Smooth muscle cell (in vitro differentiated cells): ENCODE measurements at regions not wholly inside any gene's neighbourhood (a gene's known extent, or its start where the extent isn't known, plus 50 kb on each side); places are given as distances from the start of the nearest gene placed in this dataset.

Experiments
- DNase-seq: peaks from one replicate; lab custom pipeline; 2025; ENCODE audit not compliant: unreplicated experiment; lab: John Stamatoyannopoulos, UW
- H2AFZ ChIP-seq: fragments of 200-600 bp; sonication (generic); 2 replicates; pipeline ENCODE4 v1.6.0; 2016; ENCODE audit warnings: antibody characterized with exemption, low read depth, mild to moderate bottlenecking
- H3F3A ChIP-seq: fragments of 200-600 bp; sonication (generic); 2 replicates; pipeline ENCODE4 v1.6.0; 2017; ENCODE audit warnings: antibody characterized with exemption, low read depth
- H3K27ac ChIP-seq: fragments of 200-600 bp; sonication (generic); 2 replicates; pipeline ENCODE4 v1.5.1; 2016; ENCODE audit warnings: low read depth, mild to moderate bottlenecking
- H3K27me3 ChIP-seq: fragments of 200-600 bp; sonication (generic); 2 replicates; pipeline ENCODE4 v1.6.1; 2016; ENCODE audit warnings: low read depth, mild to moderate bottlenecking
- H3K36me3 ChIP-seq: fragments of 200-600 bp; sonication (generic); 2 replicates; pipeline ENCODE4 v1.5.1; 2016; ENCODE audit warnings: low read depth
- H3K4me1 ChIP-seq: fragments of 200-600 bp; sonication (generic); 2 replicates; pipeline ENCODE4 v1.5.1; 2016; ENCODE audit warnings: low read depth
- H3K4me2 ChIP-seq: fragments of 200-600 bp; sonication (generic); 2 replicates; pipeline ENCODE4 v1.6.0; 2016; ENCODE audit warnings: mild to moderate bottlenecking
- H3K4me3 ChIP-seq: fragments of 200-600 bp; sonication (generic); 2 replicates; pipeline ENCODE4 v1.5.1; 2016; ENCODE audit warnings: mild to moderate bottlenecking
- H3K79me2 ChIP-seq: fragments of 200-600 bp; sonication (generic); 2 replicates; pipeline ENCODE4 v1.6.0; 2016; ENCODE audit warnings: low read depth, mild to moderate bottlenecking
- H3K9ac ChIP-seq: fragments of 200-600 bp; sonication (generic); 2 replicates; pipeline ENCODE4 v1.6.0; 2016; ENCODE audit warnings: low read depth
- H3K9me3 ChIP-seq: fragments of 200-600 bp; sonication (generic); replicated peaks from 2 replicates; pipeline ENCODE4 v1.5.1; 2016; ENCODE audit warnings: low read depth
- H4K20me1 ChIP-seq: fragments of 200-600 bp; sonication (generic); 2 replicates; pipeline ENCODE4 v1.6.0; 2016; ENCODE audit warnings: low read depth
- CTCF ChIP-seq: fragments of 200-600 bp; sonication (generic); IDR thresholded peaks from 2 replicates; pipeline ENCODE4 v1.5.1; 2017; ENCODE audit warnings: borderline replicate concordance, mild to moderate bottlenecking, antibody characterized with exemption; ENCODE audit not compliant: insufficient read depth, poor library complexity, severe bottlenecking
- WGBS: methylation state at CpG from one replicate; pipeline ENCODE4 v1.1.7; 2016; ENCODE audit warnings: low lambda C conversion rate; 5-methylcytosine and 5-hydroxymethylcytosine counted together

- no peaks in the 10 kb centered on the region for H3K79me2 ChIP-seq
- no peak overlapping the region for H3K9ac ChIP-seq
- H3K27me3 ChIP-seq: no peaks in the 10 kb centered on the region
- H3K4me2 ChIP-seq: no peak overlapping the region
- H3K9me3 ChIP-seq: no peaks in the 10 kb centered on the region
- no peak overlapping the region for H2AFZ ChIP-seq
- no peak for TF ChIP-seq CTCF
- H3K36me3 ChIP-seq: no peaks in the 10 kb centered on the region
- no peak overlapping the region for H3K27ac ChIP-seq
- no peaks in the 10 kb centered on the region for H3F3A ChIP-seq
- no peaks in the 10 kb centered on the region for H4K20me1 ChIP-seq
- no peaks in the 10 kb centered on the region for H3K4me1 ChIP-seq
- 82% methylated on average over 1 of the region's 1 CpG for WGBS
- no peak for DNase-seq
- no peak overlapping the region for H3K4me3 ChIP-seq
These were observed 92.7 kb downstream of the LEPR start for GRCh38 chr1:65512967-65513780.

- Histone ChIP-seq H3F3A (no peaks in the 10 kb centered on the region), H3K9ac (no peak overlapping the region), H3K27me3 (no peaks in the 10 kb centered on the region), H3K36me3 (no peaks in the 10 kb centered on the region), H3K79me2 (no peaks in the 10 kb centered on the region), H2AFZ (no peak overlapping the region), H3K4me1 (no peaks in the 10 kb centered on the region), H3K27ac (no peak overlapping the region), H3K9me3 (no peaks in the 10 kb centered on the region), H3K4me2 (no peak overlapping the region), H3K4me3 (no peak overlapping the region), H4K20me1 (no peaks in the 10 kb centered on the region)
- WGBS: 84% methylated on average over 2 of the region's 2 CpGs
- no peak for TF ChIP-seq CTCF
- no peak for DNase-seq
These were observed 93.6 kb downstream of the LEPR start for GRCh38 chr1:65514041-65514440.

- no peak for DNase-seq
- TF ChIP-seq CTCF: no peak
- Histone ChIP-seq H3K4me1 (no peaks in the 10 kb centered on the region), H3K27ac (no peak overlapping the region), H3K27me3 (peaks cover 48% of the 10 kb centered on the region), H2AFZ (no peak overlapping the region), H3K36me3 (no peaks in the 10 kb centered on the region), H3K79me2 (no peaks in the 10 kb centered on the region), H3F3A (no peaks in the 10 kb centered on the region), H3K9me3 (no peaks in the 10 kb centered on the region), H3K9ac (no peak overlapping the region), H3K4me2 (peak overlapping the region; percentile 90), H3K4me3 (peak overlapping the region; percentile 51), H4K20me1 (peaks cover 17% of the 10 kb centered on the region)
- 40% methylated on average over 5 of the region's 5 CpGs for WGBS
These were observed 104.4 kb downstream of the LEPR start for GRCh38 chr1:65524931-65525265.
